Kidney (tissue), 13 donors: ENCODE measurements at regions not wholly inside any gene's neighbourhood (a gene's known extent, or its start where the extent isn't known, plus 50 kb on each side); places are given as distances from the start of the nearest gene placed in this dataset.

Experiments
- DNase-seq, 5 donors: peaks; one replicate each; pipeline ENCODE4 v3.0.0-alpha.2; 2013 to 2020
- FAIRE-seq: peaks from 2 replicates; lab custom pipeline; 2012; peaks lifted over from hg19 to GRCh38; lab: Jason Lieb, UNC
- H3K27ac ChIP-seq, 2 donors: one replicate each; pipeline ENCODE4 v1.7.0; 2013; ENCODE audit warnings: low read depth in 2 of 2, low read length in 2 of 2, inconsistent platforms in 1 of 2
- H3K27me3 ChIP-seq: one replicate; pipeline ENCODE4 v1.7.1; 2013; ENCODE audit warnings: low read length, inconsistent platforms; ENCODE audit not compliant: control insufficient read depth, insufficient read depth
- H3K36me3 ChIP-seq, 3 donors: one replicate each; pipeline versions ENCODE4 v1.7.0 to v1.7.1; 2013; ENCODE audit warnings: low read length in 3 of 3, control low read depth in 1 of 3, inconsistent platforms in 1 of 3; ENCODE audit not compliant: insufficient read depth in 3 of 3, control insufficient read depth in 2 of 3
- H3K4me1 ChIP-seq, 3 donors: one replicate each; pipeline versions ENCODE4 v1.7.0 to v1.7.1; 2013; ENCODE audit warnings: low read length in 3 of 3, inconsistent platforms in 1 of 3, low read depth in 1 of 3; ENCODE audit not compliant: control insufficient read depth in 2 of 3, insufficient read depth in 2 of 3
- H3K4me3 ChIP-seq, 3 donors: one replicate each; pipeline versions ENCODE4 v1.7.0 to v1.8.1; 2013; ENCODE audit warnings: low read length in 3 of 3, control low read depth in 1 of 3, inconsistent platforms in 1 of 3
- H3K9ac ChIP-seq, 3 donors: one replicate each; pipeline versions ENCODE4 v1.7.0 to v1.7.1; 2013; ENCODE audit warnings: low read length in 3 of 3, control low read depth in 1 of 3, inconsistent platforms in 1 of 3
- H3K9me3 ChIP-seq, 3 donors: one replicate each; pipeline versions ENCODE4 v1.7.0 to v1.7.1; 2013; ENCODE audit warnings: low read length in 3 of 3, control low read depth in 1 of 3, inconsistent platforms in 1 of 3; ENCODE audit not compliant: control insufficient read depth in 2 of 3, insufficient read depth in 1 of 3
- intact Hi-C: fragments of 100-400 bp; cut with DNase I; formaldehyde crosslinking; loops from one replicate; pipeline ENCODE4 v1.11.1; 2022
- TF ChIP-seq, protein P1 (sequence below): IDR thresholded peaks from 3 replicates; pipeline ENCODE4 v1.5.1; 2012; ENCODE audit warnings: mild to moderate bottlenecking, moderate library complexity, borderline replicate concordance; ENCODE audit not compliant: insufficient read depth; ENCODE audit errors: extremely low read depth
- donor health status: control.
- donor health status: control.
- donor health status: control.
- donor health status: control.
- donor health status: control.
- donor health status: DM: yes; HTN: yes; CAD: no.
- donor health status: Normal renal cell carcinoma (clear cell type).

DNA sequence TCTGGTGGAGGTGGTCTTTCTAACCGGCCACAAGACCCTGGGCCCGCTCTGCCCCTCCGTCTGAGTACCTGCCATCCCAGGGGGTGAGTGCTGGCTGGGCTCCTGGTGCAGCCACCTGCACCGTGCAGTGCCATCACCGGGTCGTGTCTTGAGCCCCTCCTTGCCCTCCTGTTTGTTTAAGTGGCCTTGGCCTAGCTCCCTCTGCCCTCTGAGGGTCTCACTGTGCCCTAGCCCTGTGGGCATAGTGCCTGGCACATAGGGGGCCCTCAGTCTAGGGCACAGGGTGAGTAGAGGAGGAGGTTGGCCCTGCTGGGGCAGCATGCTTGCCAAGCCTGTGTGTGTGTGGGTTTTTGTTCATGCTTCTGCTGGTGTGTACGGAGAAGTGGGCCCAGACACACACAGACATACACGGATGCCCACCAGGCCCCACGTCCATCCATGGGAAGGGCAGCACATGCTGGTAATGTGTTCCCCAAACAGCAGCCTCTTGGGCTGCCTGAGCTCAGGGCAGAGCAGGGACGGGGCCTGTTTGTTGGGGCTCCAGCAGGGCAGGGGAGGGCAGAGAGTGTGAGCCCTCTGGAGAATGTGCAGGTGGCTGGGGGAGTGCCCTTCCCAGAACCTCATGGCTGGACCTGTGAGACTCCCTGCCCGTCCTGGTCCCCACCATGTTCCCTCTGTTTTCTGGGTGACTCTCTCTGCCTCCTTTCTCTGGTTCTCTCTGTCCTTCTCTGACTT is 94.6 kb downstream of the GLI2 start:
- Histone ChIP-seq H3K27me3 (peaks cover 2% of the 10 kb centered on the region), H3K9ac (no peak overlapping the region), H3K36me3 (peaks cover 0 to 2% (median 0%) of the 10 kb centered on the region in 3 donors), H3K27ac (no peak overlapping the region), H3K4me1 (peaks cover 0 to 8% (median 2%) of the 10 kb centered on the region in 3 donors), H3K4me3 (no peak overlapping the region), H3K9me3 (no peaks in the 10 kb centered on the region)
- DNase-seq: no peak
- TF ChIP-seq, protein P1, sequence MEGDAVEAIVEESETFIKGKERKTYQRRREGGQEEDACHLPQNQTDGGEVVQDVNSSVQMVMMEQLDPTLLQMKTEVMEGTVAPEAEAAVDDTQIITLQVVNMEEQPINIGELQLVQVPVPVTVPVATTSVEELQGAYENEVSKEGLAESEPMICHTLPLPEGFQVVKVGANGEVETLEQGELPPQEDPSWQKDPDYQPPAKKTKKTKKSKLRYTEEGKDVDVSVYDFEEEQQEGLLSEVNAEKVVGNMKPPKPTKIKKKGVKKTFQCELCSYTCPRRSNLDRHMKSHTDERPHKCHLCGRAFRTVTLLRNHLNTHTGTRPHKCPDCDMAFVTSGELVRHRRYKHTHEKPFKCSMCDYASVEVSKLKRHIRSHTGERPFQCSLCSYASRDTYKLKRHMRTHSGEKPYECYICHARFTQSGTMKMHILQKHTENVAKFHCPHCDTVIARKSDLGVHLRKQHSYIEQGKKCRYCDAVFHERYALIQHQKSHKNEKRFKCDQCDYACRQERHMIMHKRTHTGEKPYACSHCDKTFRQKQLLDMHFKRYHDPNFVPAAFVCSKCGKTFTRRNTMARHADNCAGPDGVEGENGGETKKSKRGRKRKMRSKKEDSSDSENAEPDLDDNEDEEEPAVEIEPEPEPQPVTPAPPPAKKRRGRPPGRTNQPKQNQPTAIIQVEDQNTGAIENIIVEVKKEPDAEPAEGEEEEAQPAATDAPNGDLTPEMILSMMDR: no peak
- intact Hi-C loops: no loop called here
- no peak for FAIRE-seq

DNA sequence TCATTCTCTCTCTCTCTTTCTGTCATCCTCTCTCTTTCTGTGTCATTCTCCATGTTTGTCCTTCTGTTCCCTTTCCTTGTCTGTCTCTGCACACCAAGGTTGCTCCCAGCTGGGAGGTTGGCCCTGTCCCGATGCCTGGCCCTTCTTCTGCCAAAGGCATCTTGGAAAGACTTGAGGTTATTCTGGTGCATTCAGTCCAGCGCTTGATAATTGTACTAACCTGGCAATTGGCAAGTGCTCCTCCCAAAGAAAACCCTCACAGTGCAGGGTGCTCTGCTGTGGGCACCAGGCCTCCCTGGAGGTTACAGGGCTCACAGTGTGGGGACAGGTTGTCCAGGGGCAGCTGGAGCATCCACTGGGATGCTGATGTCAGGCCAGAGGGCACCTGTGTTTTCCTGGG is 95.4 kb downstream of the GLI2 start:
- Histone ChIP-seq H3K9ac (no peak overlapping the region), H3K4me3 (no peak overlapping the region), H3K36me3 (peaks cover 0 to 2% (median 0%) of the 10 kb centered on the region in 3 donors), H3K27ac (no peak overlapping the region), H3K9me3 (no peaks in the 10 kb centered on the region), H3K4me1 (peaks cover 0 to 5% (median 2%) of the 10 kb centered on the region in 3 donors), H3K27me3 (peaks cover 2% of the 10 kb centered on the region)
- no peak for DNase-seq
- intact Hi-C loops: no loop called here
- no peak for FAIRE-seq
- TF ChIP-seq, protein P1: no peak

DNA sequence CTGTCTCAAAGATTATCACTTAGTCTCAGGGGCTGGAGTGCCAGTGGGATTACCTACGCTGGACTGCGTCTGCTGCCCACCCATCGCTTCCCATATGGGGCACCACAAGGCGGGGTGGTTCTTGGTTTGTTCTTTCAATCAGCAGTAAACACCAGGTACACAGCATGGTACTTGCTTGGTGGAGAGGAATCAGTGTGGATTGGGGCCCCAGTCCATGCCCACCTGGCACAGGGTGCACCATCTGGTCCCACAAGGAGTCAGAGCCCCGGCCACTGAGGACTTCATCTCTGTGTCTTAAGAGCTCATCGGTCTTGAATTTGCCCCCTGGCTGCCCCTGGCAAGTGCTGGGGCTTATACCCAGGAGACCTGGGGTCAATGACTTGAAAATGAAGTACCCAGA is 96.2 kb downstream of the GLI2 start:
- Histone ChIP-seq H3K4me1 (peaks cover 0 to 3% (median 2%) of the 10 kb centered on the region in 3 donors), H3K27ac (no peak overlapping the region), H3K9ac (no peak overlapping the region), H3K27me3 (peaks cover 2% of the 10 kb centered on the region), H3K4me3 (no peak overlapping the region), H3K9me3 (no peaks in the 10 kb centered on the region), H3K36me3 (peaks cover 0 to 2% (median 0%) of the 10 kb centered on the region in 3 donors)
- intact Hi-C loops: no loop called here
- no peak for DNase-seq
- TF ChIP-seq, protein P1: no peak
- no peak for FAIRE-seq
